ENCODE measurements at regions not wholly inside any gene's neighbourhood (a gene's known extent, or its start where the extent isn't known, plus 50 kb on each side); places are given as distances from the start of the nearest gene placed in this dataset.

DNA sequence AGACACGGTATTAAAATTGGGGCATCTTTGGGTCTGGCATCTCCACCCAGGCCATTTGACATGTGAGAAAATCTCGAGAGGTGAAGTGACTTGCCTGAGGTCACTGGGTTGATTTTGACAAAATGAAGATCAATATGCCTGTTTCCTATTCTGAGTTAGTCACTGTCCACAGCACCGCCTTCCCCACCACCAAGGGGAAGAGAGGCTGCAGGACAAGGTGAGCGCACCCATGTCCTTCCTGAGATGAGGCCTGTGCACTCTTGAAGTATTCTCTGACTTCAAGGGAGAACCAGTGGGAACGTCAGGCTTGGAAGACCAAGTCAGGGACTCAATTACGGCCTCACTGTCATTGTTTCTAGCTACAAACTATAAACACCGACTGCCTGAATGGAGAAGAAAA, 49.9 kb upstream of the WSB1 start:
- no peak for TF ChIP-seq RXRA (IDR thresholded peaks at IDR 0.05)
- no peak for TF ChIP-seq SP1 (IDR thresholded peaks at IDR 0.05)
- no peak for TF ChIP-seq GABPA (IDR thresholded peaks at IDR 0.05 in 1 of 2, conservative IDR thresholded peaks at IDR 0.05 in 1 of 2)
- no peak for TF ChIP-seq TAF1 (conservative IDR thresholded peaks at IDR 0.05)
- TF ChIP-seq ATF3 (IDR thresholded peaks at IDR 0.05): no peak
- TF ChIP-seq EGR1 (IDR thresholded peaks at IDR 0.05; ENCODE audit: low read depth in 2 of 2): no peak
- TF ChIP-seq, protein P1, sequence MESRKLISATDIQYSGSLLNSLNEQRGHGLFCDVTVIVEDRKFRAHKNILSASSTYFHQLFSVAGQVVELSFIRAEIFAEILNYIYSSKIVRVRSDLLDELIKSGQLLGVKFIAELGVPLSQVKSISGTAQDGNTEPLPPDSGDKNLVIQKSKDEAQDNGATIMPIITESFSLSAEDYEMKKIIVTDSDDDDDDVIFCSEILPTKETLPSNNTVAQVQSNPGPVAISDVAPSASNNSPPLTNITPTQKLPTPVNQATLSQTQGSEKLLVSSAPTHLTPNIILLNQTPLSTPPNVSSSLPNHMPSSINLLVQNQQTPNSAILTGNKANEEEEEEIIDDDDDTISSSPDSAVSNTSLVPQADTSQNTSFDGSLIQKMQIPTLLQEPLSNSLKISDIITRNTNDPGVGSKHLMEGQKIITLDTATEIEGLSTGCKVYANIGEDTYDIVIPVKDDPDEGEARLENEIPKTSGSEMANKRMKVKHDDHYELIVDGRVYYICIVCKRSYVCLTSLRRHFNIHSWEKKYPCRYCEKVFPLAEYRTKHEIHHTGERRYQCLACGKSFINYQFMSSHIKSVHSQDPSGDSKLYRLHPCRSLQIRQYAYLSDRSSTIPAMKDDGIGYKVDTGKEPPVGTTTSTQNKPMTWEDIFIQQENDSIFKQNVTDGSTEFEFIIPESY (IDR thresholded peaks at IDR 0.05): no peak
- no peak for TF ChIP-seq HNF4G (IDR thresholded peaks at IDR 0.05)
- TF ChIP-seq, protein P2, sequence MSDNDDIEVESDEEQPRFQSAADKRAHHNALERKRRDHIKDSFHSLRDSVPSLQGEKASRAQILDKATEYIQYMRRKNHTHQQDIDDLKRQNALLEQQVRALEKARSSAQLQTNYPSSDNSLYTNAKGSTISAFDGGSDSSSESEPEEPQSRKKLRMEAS (IDR thresholded peaks at IDR 0.05): no peak
- TF ChIP-seq NR2F2 (IDR thresholded peaks at IDR 0.05): no peak
- TF ChIP-seq RAD21 (IDR thresholded peaks at IDR 0.05): no peak
- TF ChIP-seq HNF4A (conservative IDR thresholded peaks at IDR 0.05): no peak
- no peak for TF ChIP-seq JUND (IDR thresholded peaks at IDR 0.05)
- Histone ChIP-seq H3K27me3 (ENCODE audit: control insufficient read depth in 4 of 4, insufficient read depth in 4 of 4, low read length in 3 of 4) (no peaks in the 10 kb centered on the region), H3K36me3 (ENCODE audit: control insufficient read depth in 4 of 4, insufficient read depth in 3 of 4, low read depth in 1 of 4, low read length in 3 of 4) (no peaks in the 10 kb centered on the region), H3K4me3 (ENCODE audit: low read depth in 1 of 3, low read length in 3 of 3) (no peak overlapping the region), H3K9me3 (ENCODE audit: control insufficient read depth in 4 of 4, low read length in 3 of 4) (no peaks in the 10 kb centered on the region), H3K9ac (ENCODE audit: low read depth in 1 of 2, low read length in 2 of 2) (no peak overlapping the region), H3K4me1 (ENCODE audit: control insufficient read depth in 4 of 4, insufficient read depth in 4 of 4, low read length in 3 of 4) (peaks cover 12 to 37% (median 29%) of the 10 kb centered on the region in 4 donors), H3K27ac (ENCODE audit: low read depth in 1 of 2, low read length in 2 of 2) (peak overlapping the region; percentile 91 to 92)
- WGBS: 88% methylated on average over 7 of the region's 7 CpGs
- DNase-seq (ENCODE audit: low spot score): no peak

All from liver (tissue), 7 donors.